HG03159 (cell line): ENCODE measurements at regions not wholly inside any gene's neighbourhood (a gene's known extent, or its start where the extent isn't known, plus 50 kb on each side); places are given as distances from the start of the nearest gene placed in this dataset.

Experiments
- ATAC-seq: cut with Tn5 transposase; IDR thresholded peaks from one replicate; pipeline ENCODE4 v1.9.1; 2021; ENCODE audit warnings: mild to moderate bottlenecking, moderate library complexity; ENCODE audit not compliant: unreplicated experiment

DNA sequence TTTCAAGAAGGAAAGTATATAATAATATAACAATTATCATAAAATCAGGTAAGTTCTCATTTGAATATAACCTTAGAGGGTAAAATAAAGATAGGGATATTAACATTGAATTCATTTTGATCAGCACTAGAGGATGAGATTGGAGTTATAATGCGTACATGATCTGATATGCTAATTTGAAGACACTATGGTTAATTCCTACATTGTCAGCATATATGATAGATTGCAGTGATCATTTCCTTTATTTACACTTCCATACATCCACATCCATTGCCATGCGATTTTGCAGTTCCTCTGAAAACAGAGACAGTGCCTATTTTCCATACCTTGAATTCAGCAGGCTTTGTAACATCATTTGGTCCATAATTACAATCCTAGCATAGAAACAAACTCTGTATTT, 519.2 kb downstream of the CCDC85A start:
- ATAC-seq: no peak

DNA sequence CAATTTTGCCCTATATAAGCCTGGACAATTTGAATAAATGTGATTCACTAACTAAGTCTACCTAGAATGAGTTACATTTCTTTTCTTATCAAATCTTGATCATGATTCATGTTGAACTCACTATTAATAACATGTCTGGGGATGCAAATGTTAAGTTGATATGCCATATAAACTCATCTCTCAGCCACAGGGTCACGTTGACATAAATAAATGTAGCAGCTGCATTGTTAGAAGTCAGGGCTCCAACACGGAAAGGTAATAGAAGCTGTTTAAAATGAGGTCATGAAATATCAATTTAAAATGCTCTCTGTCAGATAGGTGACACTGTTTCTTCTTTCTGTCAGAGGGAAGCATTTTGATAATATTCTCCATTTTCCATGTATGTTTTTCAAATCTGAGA, 521.9 kb downstream of the CCDC85A start:
- no peak for ATAC-seq

DNA sequence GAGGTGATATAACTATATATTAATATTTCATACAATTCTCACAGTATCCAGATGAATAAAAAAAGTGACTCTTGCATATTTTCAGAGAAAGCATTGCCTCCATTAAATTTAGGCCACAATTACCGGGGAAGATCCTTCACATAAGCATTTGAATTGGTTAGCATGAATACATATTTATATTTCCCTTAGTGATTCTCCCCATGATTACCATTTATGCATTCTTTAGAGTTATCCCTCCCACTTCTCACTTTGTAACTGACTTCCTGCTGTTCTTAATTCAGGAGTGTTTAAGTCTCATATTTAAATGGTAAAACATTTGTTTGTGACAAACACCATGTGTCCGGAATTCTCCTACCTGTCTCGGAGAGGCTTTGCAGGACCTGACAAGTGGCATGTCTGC, 523.4 kb downstream of the CCDC85A start:
- ATAC-seq: no peak

DNA sequence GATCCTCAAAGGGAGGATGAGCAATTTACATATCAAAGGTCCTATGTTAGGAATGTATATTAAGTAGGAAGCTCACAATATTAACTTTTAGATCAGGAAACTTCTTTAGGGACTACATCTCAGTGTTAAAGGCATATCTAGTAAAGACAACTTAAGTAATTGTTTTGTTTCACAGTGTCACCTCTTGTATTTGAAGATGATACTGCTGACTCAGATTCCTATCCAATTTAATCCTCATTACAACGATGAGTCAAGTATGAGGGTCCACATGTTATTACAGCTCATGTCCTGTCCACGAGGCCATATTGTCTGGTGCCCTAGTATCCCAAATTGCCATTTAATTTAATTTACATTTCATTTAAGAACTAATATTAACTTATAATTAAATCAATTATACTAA, 523.9 kb downstream of the CCDC85A start:
- no peak for ATAC-seq

DNA sequence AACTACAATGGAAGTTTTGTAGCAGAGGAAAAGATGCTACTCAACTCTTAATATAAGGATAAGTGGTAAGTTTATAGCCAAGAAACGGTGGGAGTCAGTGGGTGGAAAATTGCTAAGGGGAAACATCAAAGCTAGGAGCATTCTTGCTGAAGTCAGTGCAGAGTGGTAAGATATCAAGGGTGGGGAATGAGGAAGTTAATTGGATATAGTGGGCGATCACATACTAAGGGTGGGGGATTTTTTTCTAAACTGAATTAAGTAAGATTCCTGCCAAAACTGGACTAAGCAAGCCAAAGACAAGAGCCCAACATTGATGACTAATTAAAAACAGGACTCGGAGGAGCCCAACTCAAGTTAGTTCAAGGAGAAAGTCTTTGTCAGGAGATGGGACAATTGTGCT, 525.4 kb downstream of the CCDC85A start:
- ATAC-seq: no peak

DNA sequence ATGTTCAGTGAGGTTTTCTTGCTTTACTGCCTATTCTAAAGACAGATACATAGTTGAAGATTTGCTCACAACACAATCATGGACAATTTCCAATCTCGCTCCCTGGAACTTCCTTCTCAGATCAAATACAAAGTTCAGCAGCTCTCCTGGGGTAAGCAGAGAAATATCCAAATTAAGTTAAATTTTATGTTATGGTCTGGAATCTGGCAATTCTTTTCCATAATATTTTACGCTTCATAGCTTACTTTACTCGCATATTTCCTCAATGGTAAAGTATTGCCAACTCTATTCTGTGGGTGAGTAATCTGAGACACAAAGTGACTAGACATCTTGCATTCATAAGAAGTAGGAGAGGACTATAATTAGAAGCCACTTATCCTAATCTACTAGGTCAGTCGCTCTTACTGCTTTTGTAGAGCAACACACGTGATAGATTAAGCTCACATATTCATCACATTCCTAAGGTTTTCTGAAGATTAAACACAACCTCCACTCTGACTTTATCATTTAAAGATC, 529.4 kb downstream of the CCDC85A start:
- ATAC-seq: no peak

DNA sequence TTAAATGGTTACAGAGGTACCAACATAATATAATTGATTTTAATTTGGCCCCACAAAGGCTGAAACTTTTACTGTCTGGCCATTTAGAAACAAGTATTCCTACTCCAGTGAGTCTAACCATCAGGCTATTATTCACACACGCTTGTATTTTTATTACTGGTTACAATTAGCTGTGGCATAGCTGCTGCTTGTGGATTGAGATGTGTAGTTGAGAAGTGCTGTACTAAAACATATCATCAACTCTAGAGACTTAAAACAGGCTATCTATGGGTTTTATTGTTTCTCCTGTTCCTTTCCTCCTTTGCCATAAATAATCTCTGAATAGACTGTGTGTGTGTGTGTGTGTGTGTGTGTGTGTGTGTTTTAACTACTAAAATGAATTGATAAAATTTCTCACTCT, 530.2 kb downstream of the CCDC85A start:
- no peak for ATAC-seq

DNA sequence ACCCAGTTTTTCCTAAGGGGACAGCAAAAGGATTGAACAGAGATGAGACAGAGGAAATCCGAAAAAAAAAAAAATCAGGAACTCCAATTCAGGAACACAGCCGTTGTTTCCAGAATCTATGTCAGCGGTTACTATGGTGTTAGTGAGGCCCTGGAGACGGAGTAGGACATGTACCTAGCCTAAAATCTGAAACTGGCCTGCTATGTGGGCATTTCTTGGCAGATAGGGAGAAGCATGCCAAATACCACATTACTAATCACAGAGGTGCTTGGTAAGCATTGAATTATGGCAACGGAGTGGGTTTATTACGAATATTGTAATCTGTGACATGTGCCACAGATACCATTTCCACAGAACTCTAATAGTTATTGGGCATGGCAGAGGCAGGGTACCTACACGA, 530.6 kb downstream of the CCDC85A start:
- ATAC-seq: no peak

DNA sequence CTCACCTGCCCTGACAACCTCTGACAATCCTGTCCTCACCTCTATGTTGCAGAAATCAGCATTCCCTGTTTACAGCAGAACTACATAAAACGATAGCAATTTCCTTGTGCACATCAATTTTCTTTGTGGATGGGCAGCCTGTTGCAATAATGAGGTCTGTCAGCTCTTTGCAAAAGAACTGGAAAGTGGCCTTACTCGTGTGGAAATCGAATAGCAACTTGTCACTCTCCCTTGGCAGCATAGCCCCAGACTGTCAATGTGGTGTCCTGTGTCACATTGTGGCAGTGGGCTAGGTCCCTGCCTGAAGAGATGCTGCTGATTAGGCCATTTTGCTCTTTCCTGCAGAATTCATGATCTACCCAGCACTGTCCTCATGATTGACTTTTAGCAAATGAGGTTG, 531.9 kb downstream of the CCDC85A start:
- no peak for ATAC-seq

DNA sequence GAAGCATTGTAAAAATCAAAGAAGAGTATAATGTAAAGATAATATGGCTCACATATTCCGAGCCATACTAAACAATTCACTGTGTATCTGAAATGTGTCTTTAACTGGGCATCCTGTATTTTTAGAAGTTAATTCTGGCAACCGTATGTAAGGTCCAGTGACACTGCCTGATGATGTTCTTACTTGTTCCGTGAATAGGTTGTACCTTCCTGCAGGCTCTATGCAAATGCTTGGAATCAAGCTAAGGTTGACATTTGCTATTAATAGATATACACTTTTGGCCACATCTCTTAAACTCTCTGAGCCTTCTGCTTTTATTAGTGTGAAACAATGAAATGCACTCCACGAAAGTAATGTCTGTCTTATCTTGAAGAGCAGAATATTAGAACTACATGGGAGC, 534.6 kb downstream of the CCDC85A start:
- no peak for ATAC-seq

DNA sequence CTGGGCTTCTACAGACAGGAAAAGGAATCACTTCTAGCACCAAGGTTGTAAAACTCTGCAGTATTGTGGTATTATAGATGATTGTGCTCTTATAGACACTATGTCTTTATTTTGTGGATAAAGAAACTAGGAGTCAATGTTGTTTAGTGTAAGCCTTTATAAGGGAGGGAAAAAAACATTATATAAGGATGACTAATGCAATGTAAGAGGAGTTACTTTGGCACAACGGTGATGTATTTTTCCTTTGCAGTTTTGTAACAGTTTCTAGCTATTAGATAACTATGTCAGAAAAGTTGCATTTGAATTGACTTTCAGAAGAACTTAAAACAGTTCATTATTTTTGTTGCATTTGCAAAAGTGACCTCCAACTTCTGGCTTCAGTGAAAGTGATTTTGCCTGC, 545.4 kb downstream of the CCDC85A start:
- no peak for ATAC-seq

DNA sequence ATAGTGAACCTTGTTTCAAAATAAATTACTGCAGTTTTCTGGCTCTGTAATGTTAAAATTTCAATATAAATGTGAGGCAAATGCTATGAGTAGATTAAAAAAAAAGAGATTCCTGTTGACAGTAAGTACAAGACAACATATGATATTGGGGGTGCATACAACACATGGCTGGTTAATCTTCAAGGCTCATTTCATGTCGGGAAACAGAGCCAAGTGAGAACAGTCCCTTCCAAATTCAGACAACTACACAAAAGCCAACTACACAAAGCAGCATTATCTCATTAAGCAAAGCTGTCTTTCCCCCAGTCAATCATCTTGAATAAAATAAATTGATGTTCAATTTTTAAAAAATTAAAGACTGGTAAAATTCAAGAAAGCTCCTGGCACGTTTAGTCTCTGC, 549.2 kb downstream of the CCDC85A start:
- ATAC-seq: no peak

DNA sequence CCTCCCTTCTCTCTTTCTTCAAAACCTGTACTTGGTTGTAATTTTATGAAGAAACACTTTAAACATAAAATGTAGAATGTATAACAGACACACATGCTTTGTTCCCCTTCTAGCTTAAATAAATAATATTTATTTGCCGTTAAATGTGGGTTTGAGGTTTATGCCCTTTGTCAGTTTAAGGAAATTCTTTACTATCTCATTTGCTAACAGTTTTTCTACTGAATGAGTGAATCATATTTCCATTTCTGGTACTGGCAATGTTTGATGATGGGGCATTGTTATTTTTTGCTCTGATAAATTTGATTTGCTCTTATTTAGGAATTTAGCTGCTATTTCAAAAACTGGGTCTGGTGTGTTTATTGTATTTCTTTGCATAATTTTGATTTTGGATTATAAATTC, 555.6 kb downstream of the CCDC85A start:
- ATAC-seq: no peak

DNA sequence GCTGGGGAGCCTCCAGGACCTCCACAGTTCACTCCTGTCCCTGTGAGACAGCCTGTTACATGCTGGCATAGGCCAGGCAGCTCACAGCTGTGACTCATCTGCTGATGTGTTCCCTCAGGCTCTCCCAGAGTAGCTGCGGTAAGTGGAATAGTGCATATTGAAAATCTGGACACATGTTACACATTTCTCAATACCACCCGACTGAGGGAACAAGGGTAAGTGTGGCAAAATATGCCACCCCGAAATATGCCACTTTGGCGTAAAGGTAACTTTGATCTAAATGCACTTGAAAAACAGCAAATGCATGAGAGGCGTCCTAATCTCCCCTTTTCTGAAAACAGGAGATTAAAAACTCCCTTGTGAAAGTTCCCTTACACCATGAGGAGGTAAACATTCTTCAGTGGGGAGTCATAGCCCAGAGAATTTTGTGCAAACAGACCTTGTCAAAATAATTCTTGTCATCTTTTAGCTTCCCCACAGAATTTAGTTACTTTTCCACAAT, 557.9 kb downstream of the CCDC85A start:
- no peak for ATAC-seq

DNA sequence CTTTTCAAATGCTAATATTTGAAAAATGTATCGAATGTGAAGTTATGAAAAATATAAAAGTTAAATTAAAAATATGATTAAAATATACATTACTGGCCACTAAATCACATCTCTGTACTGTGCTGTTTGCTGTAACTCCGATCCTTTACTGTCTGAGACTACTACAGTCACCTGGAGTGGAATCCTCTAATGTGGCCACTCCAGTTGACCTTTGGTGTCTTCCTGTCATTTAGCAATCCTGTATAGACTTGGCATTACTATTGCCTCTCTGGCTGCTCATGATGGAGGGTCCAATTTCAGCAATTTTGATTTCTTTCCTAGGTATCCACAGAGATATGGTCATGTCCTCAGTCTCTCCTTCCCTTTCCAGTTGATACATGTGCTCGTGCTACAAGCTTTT, 560.0 kb downstream of the CCDC85A start:
- ATAC-seq: no peak

DNA sequence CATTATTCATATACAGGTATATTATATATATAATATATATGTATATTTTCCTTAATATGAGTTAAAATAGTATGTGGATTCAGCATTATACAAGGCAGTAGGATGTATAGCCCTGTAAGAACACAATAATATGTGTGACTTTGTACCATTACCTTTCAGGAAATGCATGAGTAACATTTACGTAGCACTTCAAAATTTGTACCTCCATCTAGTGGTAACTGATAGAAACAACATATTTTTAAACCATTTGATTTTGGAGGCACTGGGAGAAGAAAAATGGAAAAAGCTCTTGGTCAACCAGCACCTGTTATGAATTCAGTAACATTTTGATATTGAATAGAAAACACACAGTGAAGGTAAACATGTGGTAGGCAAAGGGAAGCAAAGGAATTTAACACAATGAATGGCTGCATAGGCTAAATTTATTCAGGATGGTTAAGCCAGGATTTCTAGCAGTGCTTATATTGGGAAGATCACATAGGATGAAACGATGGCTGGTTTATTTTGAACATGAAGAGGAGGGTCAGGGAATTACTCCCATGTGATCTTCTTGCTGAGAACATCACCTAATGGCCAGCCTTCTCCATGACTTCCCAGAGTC, 565.5 kb downstream of the CCDC85A start:
- peak; percentile 71 for ATAC-seq

DNA sequence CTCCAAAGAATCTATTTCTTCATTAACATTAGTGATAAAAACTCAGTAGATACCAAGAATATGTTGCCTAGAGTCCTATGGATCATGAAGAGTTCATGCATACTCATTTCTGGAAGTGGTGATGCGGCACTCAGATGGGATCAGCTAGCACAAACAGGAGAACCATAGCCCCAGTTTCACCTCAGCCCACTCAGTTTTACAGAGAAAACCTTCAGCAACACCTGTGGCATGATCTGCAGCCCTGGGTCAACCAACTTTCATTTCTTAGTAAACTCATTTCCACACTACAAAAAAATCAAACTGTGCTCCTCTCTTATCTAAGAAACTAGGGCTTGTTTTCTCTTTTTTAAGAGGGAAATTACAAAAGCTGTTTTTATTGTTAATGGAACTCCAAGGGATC, 569.4 kb downstream of the CCDC85A start:
- ATAC-seq: no peak

DNA sequence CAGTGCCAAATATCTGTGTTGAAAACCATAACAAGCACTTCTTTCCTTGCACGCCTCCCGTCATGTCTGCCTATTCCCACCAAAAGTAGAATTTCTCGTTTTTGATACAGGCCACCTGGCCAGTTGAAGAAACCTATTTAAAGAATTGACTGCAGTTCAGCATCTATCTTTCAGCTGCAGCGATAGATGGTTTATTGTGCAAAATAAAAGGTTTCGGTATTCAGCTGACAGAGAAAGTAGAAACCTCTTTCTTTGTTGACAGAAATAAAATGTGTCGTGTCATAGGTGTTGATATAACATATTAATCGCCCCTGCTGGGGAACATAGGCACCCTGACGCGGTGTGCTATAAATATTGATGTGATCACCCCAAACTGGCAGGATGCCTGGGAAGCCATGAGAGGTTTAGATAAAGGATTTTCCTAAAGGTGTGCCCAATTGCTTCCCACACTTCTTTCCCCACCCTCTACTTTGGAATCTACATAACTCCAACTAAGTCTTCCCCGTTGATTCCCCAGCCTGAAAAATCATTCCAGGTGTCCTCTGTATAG, 570.4 kb downstream of the CCDC85A start:
- no peak for ATAC-seq

DNA sequence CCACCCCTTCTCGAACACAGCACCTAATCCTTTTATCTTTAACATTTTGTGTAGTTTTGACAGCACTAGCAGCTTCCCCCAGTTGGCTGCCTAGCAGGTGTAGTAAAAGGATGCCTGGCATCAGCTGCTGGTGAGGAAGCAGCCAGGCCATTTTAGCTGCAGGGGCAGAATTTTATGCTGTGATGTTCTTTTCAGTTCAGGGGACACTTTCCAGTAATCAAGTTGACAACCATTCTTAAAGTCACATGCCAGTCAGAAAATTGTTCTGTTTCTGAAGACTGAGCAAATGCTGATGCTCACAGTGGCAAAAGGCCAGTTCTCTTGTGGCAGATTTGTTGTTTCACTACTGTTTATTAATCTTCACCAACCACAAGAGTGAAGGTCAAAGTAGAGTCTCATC, 570.8 kb downstream of the CCDC85A start:
- ATAC-seq: no peak

DNA sequence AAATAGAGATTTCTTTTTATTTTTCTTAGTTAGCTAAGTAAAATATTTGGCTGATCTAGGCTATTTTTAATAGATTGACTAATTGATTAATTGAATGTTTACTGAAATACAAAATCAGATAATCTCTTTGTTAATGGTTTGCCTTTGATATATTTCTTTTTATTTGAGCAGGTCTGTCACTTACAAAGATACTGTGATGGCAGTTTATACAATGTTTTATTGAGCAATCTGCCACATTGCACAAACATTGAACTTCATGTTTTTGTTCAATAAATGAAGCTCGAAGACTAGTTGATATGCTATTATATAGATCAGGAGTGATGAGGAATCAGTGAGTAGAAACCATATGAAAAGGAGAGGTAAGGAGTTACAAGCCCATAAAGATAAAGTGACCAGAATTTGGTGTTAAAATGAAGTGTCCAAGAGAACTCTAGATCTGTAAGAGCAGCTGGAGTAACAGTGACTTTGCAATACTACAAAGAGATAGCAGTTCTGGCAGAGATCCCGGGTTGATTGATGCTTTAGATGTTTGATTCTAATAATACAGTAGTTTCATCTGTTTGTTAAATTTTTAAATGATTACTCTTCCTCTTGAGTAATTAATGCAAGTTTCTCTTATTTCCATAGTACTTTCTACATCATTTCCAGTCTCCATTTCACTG, 574.2 kb downstream of the CCDC85A start:
- no peak for ATAC-seq

DNA sequence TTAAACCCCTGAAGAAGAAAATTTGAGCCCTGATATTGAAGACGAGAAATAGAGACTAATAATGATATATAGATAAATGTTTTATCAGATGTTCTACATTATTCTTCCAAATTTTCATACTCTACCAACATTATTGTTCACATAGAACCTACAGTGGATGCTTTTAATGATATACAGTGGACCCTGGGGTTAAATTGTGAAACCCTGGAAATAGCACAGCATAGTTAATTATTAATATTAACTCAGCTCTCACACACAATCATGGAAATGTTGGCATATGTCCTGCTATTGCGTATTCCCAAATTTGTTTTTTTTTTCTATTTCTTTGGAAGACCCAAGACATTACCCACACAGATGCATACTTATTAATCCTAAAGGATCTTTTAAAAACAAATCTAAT, 579.9 kb downstream of the CCDC85A start:
- no peak for ATAC-seq

DNA sequence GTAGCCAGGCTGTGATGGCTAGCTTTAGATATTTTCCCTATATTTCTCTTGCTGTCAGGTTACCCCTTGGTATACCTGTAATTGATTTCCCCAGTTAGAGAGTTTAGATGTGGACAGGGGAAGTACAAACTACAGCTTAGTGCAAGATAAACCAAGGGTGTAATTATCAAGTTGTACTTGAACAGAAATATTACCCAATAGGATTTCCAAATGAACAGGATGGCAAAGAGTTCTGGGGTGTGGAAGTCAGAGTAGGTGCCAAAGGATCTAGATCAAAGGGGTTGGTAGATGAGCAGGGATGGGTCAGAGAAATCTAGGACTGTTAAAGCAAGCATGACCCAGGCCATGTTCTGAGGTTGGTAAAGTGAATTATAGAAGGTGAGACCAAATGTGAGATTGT, 585.2 kb downstream of the CCDC85A start:
- no peak for ATAC-seq
